ENCODE measurements at regions not wholly inside any gene's neighbourhood (a gene's known extent, or its start where the extent isn't known, plus 50 kb on each side); places are given as distances from the start of the nearest gene placed in this dataset.

- H3K4me3 Mint-ChIP-seq = no peak overlapping the region
- CTCF ChIA-PET = interaction anchor here (0.7 to 5.5 kb wide), 15 partner anchors 11 to 459 kb away, joined by 3 to 27 read pairs (median 3); no protein-coding TSS in a partner anchor
- DNase-seq = peak; percentile 80
- no peaks in the 10 kb centered on the region for H3K27me3 Mint-ChIP-seq (ENCODE audit: low read depth)
- intact Hi-C loops (cut with micrococcal nuclease) = loop anchor here (1.0 kb wide), 5 partner anchors 20 to 388 kb away; partner anchors contain the start of genes FYN and TRAF3IP2
- peak overlapping the region; percentile 90 for H3K27ac Mint-ChIP-seq
- peaks cover 87% of the 10 kb centered on the region for H3K4me1 Mint-ChIP-seq (ENCODE audit: low read depth)
- no peaks in the 10 kb centered on the region for H3K9me3 Mint-ChIP-seq
- H3K36me3 Mint-ChIP-seq (ENCODE audit: low read depth) = peaks cover 2% of the 10 kb centered on the region
These were observed 61.1 kb upstream of the CCN6 start for GRCh38 chr6:111992851-111993250.

- intact Hi-C loops (cut with micrococcal nuclease) = loop anchor here (1.0 kb wide), 5 partner anchors 20 to 388 kb away; partner anchors contain the start of genes FYN and TRAF3IP2
- H3K27me3 Mint-ChIP-seq (ENCODE audit: low read depth) = no peaks in the 10 kb centered on the region
- no peak for DNase-seq
- H3K9me3 Mint-ChIP-seq = no peaks in the 10 kb centered on the region
- H3K27ac Mint-ChIP-seq = peak overlapping the region; percentile 90
- CTCF ChIA-PET = interaction anchor here (0.6 to 5.5 kb wide), 13 partner anchors 8 to 459 kb away, joined by 3 to 27 read pairs (median 3); partner anchors contain the start of gene FYN
- H3K4me1 Mint-ChIP-seq (ENCODE audit: low read depth) = peaks cover 82% of the 10 kb centered on the region
- peaks cover 2% of the 10 kb centered on the region for H3K36me3 Mint-ChIP-seq (ENCODE audit: low read depth)
- H3K4me3 Mint-ChIP-seq = no peak overlapping the region
These were observed 60.6 kb upstream of the CCN6 start for GRCh38 chr6:111993342-111993741.

DNA sequence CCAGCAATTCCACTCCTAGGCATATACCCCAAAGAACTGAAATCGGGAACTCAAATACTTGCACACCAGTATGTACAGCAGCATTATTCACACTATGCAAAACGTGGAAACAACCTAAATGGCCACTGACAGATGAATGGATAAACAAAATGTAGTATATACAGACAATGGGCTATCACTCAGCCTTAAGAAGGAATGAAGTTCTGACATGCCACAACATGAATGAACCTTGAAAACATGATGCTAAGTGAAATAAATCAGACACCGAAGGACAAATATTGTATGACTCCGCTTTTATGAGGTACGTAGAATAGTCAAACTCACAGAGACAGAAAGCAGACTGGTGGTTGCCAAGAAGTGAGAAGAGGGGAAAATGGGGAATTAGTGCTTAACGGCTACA lies 59.1 kb upstream of the CCN6 start:
- CTCF ChIA-PET = interaction anchor here (1.4 to 6.9 kb wide), 3 partner anchors 10 to 285 kb away, joined by 3 to 56 read pairs (median 27); no protein-coding TSS in a partner anchor
- H3K27ac Mint-ChIP-seq = peak overlapping the region; percentile 50
- peaks cover 67% of the 10 kb centered on the region for H3K4me1 Mint-ChIP-seq (ENCODE audit: low read depth)
- H3K27me3 Mint-ChIP-seq (ENCODE audit: low read depth) = no peaks in the 10 kb centered on the region
- DNase-seq = no peak
- H3K36me3 Mint-ChIP-seq (ENCODE audit: low read depth) = no peaks in the 10 kb centered on the region
- intact Hi-C loops (cut with micrococcal nuclease) = no loop called here
- H3K9me3 Mint-ChIP-seq = no peaks in the 10 kb centered on the region
- no peak overlapping the region for H3K4me3 Mint-ChIP-seq

GRCh38 chr6:111995404-111995803 lies 58.5 kb upstream of the CCN6 start:
- DNase-seq = no peak
- Mint-ChIP-seq H3K9me3 (no peaks in the 10 kb centered on the region), H3K27me3 (ENCODE audit: low read depth) (no peaks in the 10 kb centered on the region), H3K27ac (peak overlapping the region; percentile 25), H3K36me3 (ENCODE audit: low read depth) (no peaks in the 10 kb centered on the region), H3K4me1 (ENCODE audit: low read depth) (peaks cover 61% of the 10 kb centered on the region), H3K4me3 (no peak overlapping the region)
- CTCF ChIA-PET = interaction anchor here (1.0 to 6.9 kb wide), 4 partner anchors 22 to 286 kb away, joined by 3 to 56 read pairs (median 8); partner anchors contain the start of gene FYN
- intact Hi-C loops (cut with micrococcal nuclease) = no loop called here

DNA sequence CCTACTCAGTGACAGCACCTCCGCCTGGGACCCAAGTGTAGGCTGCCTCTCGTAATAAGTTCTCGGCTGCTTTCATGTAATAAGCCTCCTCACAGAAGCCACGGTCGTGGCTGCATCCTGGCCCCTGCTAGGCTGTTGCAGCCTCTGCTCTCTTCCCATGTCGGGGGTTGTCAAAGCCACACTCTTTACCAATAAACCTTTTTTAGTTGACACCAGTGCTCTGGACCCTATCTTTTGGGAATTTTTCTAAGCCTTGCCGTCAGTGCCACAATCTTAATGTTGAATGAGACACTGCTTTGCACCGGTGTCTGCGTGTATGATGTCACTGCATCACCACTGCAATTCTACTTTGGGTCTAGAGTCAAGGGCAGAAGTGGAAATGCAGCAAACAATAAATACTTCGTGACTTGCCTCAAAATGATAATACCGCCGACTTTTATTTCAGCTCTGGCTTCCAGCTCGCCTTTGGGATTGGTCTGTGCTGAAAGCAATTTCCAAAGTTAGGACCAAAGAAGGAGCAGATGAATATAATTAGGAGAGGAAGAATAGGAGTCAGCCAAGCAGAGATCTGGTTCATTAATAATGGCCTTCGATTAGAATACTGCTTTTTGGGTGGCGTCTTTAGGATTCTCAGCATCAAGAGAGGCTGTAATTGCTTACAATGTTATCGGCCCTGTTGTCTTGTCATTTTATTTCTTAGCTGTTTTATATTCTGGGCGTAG lies 57.6 kb upstream of the CCN6 start:
- CTCF ChIA-PET = interaction anchor here (0.6 to 6.9 kb wide), 22 partner anchors 14 to 314 kb away, joined by 3 to 56 read pairs (median 4); partner anchors contain the start of gene FYN
- DNase-seq = peak; percentile 44
- H3K36me3 Mint-ChIP-seq (ENCODE audit: low read depth) = no peaks in the 10 kb centered on the region

DNA sequence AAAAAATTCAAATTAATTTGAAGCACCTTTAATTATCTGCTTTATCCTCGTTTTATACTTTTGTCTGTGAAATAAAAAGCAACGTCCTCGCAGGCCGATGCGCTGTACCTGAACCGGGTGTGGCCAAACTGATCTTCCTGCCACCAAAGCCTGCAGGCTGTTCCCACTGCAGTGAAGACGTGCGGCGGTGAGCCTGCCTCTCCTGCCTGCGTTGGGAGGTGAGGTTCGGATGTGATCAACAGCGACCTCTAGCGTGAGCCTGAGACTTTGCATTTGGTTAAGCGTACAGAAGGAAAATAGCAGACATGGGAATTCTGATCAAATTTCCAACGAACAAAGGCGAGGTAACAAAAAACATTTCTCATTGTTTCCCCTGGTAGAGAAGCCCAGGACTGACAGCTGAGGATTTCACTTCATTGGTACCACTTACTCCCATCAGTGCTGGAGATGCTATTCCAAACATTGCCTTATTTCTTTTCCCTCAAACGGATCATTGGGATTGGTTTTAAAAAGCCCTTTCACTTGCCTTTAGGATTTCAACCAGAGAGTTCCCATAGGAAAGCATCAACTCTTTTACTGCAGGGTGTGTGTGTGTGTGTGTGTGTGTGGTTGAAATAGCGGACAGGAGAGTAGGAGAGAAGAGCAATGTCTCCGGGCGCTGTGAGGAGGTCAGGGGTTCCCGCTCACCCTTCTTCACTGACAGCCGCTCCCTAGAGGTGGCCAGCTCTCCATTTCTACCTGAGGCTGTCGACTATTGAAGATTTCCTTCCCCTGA lies 56.6 kb upstream of the CCN6 start:
- Mint-ChIP-seq H3K4me1 (ENCODE audit: low read depth) (peaks cover 47% of the 10 kb centered on the region), H3K9me3 (no peaks in the 10 kb centered on the region), H3K27me3 (ENCODE audit: low read depth) (no peaks in the 10 kb centered on the region), H3K36me3 (ENCODE audit: low read depth) (no peaks in the 10 kb centered on the region), H3K4me3 (peak overlapping the region; percentile 53), H3K27ac (peak overlapping the region; percentile 65)
- intact Hi-C loops (cut with micrococcal nuclease) = loop anchor here (1.0 to 2.0 kb wide), 6 partner anchors 46 to 738 kb away; partner anchors contain the start of gene REV3L
- DNase-seq = peak; percentile 89
- CTCF ChIA-PET = interaction anchor here (0.9 to 6.9 kb wide), 23 partner anchors 9 to 315 kb away, joined by 3 to 56 read pairs (median 4); partner anchors contain the start of gene FYN

More for the DNA sequence above, 57.6 kb upstream of the CCN6 start:
- no peaks in the 10 kb centered on the region for H3K9me3 Mint-ChIP-seq
- no peaks in the 10 kb centered on the region for H3K27me3 Mint-ChIP-seq (ENCODE audit: low read depth)
- H3K4me3 Mint-ChIP-seq = peak overlapping the region; percentile 53
- intact Hi-C loops (cut with micrococcal nuclease) = loop anchor here (1.0 to 2.0 kb wide), 2 partner anchors 74 to 192 kb away; no protein-coding TSS in a partner anchor
- H3K4me1 Mint-ChIP-seq (ENCODE audit: low read depth) = peaks cover 52% of the 10 kb centered on the region
- peak overlapping the region; percentile 65 for H3K27ac Mint-ChIP-seq

- DNase-seq = no peak
- no peaks in the 10 kb centered on the region for H3K27me3 Mint-ChIP-seq (ENCODE audit: low read depth)
- no peaks in the 10 kb centered on the region for H3K9me3 Mint-ChIP-seq
- no peak overlapping the region for H3K4me3 Mint-ChIP-seq
- CTCF ChIA-PET = interaction anchor here (0.9 to 6.9 kb wide), 18 partner anchors 9 to 293 kb away, joined by 3 to 56 read pairs (median 4); partner anchors contain the start of gene FYN
- intact Hi-C loops (cut with micrococcal nuclease) = loop anchor here (1.0 to 2.0 kb wide), 6 partner anchors 45 to 739 kb away; partner anchors contain the start of gene REV3L
- no peak overlapping the region for H3K27ac Mint-ChIP-seq
- H3K36me3 Mint-ChIP-seq (ENCODE audit: low read depth) = no peaks in the 10 kb centered on the region
- peaks cover 43% of the 10 kb centered on the region for H3K4me1 Mint-ChIP-seq (ENCODE audit: low read depth)
These were observed 56.1 kb upstream of the CCN6 start for GRCh38 chr6:111997853-111998208.

- intact Hi-C loops (cut with micrococcal nuclease) = no loop called here
- peaks cover 16% of the 10 kb centered on the region for H3K4me1 Mint-ChIP-seq (ENCODE audit: low read depth)
- H3K4me3 Mint-ChIP-seq = no peak overlapping the region
- CTCF ChIA-PET = interaction anchor here (1.0 to 1.3 kb wide), 3 partner anchors 41 to 292 kb away, joined by 3 read pairs; no protein-coding TSS in a partner anchor
- no peaks in the 10 kb centered on the region for H3K36me3 Mint-ChIP-seq (ENCODE audit: low read depth)
- H3K9me3 Mint-ChIP-seq = no peaks in the 10 kb centered on the region
- no peak overlapping the region for H3K27ac Mint-ChIP-seq
- no peaks in the 10 kb centered on the region for H3K27me3 Mint-ChIP-seq (ENCODE audit: low read depth)
- DNase-seq = no peak
These were observed 51.6 kb upstream of the CCN6 start for GRCh38 chr6:112002307-112002706.

Data from activated naive CD4-positive, alpha-beta T cell treated with anti-CD3 and anti-CD28 coated beads for 36 hours (primary cell).